ENCODE measurements at regions not wholly inside any gene's neighbourhood (a gene's known extent, or its start where the extent isn't known, plus 50 kb on each side); places are given as distances from the start of the nearest gene placed in this dataset.
"Not testable (repeated sequence)": the region's sequence is repeated elsewhere in the genome, so short reads cannot be mapped to it uniquely, and the experiment has no call there.

GRCh38 chr2:58432491-58433170 lies 191.5 kb upstream of the FANCL start:
- no peak for DNase-seq

GRCh38 chr2:58429014-58429875 lies 188.1 kb upstream of the FANCL start:
- no peak for DNase-seq

- DNase-seq = no peak
These were observed 187.2 kb upstream of the FANCL start for GRCh38 chr2:58428096-58429013.

DNA sequence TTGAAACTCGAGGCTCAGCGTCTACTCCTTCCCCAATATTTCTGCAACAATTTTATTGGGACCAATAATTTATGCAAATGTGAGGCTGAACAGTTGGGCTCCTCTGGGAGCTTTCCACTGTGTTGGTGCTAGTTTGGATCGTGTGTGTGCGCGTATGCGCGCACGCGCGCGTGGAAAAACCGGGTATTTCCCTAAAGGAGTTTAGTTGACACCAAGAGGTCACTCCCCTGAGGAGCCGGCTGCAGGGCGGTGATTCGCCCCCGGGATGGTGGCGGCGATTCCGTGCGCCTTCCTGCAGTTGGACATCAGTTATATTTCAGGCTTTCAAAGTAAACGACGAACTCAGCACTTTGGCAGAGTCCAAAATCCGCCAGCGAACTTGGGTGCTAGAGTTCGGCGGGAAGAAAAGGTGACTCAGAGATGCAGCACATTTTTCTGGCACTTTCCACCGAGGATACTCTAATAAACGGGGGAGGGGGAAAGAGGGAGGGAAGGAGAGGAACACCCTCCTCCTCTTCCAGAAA lies 186.5 kb upstream of the FANCL start:
- no peak for DNase-seq

DNA sequence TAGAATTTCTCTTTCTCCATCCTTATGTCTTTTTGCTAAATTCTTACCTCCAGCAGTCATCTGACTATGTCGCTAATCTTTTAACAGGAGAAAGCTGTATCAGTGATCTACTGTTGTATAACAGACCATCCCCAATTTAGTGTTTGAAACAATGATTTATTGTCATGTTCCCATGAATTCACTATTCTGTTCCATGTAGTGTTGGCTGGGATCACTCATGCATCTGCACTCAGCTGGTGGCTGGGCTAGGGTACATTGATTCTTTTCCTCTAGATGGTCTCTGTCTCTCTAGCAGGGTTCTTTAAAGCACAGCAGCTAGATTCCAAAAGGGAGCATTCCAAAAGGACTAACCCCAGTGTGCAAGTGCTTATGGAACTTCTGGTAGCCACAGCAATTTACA lies 184.2 kb upstream of the FANCL start:
- no peak for DNase-seq

- no peak for DNase-seq
These were observed 178.9 kb upstream of the FANCL start for GRCh38 chr2:58419983-58420382.

- DNase-seq = no peak
These were observed 175.6 kb upstream of the FANCL start for GRCh38 chr2:58416696-58417095.

DNA sequence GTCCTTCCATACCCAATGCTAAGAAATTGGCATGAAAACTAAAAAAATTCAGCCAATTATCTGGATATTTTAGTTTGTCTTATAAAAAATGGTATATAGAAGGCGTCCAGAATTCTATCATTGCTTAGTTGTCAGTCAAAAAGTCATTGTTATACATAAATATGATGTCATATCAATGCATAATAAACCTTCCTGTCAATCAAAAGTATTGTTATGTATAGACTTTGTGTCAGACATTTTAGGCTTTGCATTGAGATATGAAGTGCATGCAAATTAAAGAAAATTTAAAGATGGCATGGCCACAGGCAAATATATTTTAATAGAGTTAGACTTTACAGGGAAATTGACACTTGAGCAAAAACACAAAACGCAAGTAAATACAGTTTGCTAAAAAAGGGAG lies 173.4 kb upstream of the FANCL start:
- DNase-seq = no peak

DNA sequence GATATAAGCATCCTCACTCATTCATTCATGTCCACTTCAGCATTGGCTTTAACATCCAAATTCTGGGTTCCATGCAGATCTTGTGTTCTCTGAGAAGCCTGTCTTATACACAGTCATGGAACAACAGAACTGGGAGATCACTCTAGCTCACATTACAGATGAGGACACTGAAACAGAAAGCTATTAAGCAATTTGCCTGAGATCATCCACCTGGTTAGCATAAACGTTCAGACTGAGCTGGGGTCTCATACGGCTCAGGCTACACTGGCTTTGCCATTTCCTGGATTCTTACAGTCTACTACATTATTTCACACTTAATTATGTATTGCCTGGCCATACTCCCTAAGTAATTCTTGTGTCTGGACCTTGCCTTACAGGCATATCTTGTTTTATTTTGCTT lies 169.4 kb upstream of the FANCL start:
- no peak for DNase-seq

DNA sequence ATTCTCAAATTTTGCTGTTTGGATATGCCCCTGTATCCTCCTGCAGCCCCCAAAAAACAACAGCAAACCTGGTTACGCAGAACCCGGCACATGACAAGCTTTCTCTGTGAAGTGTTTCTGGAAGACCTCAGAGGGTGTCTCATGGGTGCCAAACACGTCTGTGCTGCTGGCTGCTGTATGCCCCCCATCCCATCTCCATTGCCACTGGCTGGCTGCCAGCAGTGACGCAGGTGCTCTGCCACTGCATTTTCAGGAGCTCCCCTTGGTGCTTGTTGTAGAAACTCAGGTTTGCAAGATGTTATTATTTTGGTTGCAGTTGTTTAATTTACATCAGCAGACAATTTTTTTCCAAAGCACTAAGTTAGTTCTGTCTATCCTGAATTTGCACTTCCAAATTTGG lies 166.4 kb upstream of the FANCL start:
- no peak for DNase-seq

- DNase-seq = no peak
These were observed 164.2 kb upstream of the FANCL start for GRCh38 chr2:58405341-58405740.

DNA sequence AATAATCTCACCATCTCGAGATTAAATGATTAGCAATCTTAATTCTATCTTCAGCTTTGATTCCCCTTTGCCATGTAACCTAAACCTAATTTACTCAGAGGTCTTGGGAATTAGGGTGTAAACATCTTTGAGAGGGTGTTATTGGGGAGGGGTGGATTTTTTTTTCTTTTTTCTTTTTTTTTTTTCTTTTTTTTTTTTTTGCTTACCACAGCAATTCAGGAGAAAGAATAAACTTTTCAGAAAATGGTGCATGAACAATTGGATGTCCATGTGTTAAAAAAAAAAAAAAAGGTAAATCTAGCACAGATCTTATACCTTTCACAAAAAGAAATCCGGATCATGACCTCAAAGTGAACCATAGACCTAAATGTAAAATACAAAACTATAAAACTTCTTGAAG lies 160.8 kb upstream of the FANCL start:
- no peak for DNase-seq

GRCh38 chr2:58398406-58398805 lies 157.3 kb upstream of the FANCL start:
- DNase-seq = no peak

DNA sequence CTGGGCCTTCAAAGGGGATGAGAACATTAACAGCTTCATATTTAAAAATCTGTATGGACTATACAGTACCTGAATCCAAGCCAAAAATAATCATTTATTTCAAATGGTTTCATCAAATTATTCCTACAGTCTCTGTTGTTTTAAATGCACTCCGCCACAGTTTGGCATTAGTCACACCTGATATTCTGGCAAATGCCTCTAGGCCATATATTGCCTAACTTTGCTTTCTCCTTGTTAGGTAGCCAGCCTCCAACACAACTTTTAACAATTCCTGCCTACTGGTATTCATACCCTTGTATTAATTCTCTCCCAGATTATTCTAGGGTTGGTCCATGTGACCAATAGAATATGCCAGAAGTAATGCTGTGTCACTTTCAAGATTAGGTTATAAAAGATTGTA lies 146.6 kb upstream of the FANCL start:
- DNase-seq = no peak

- not testable (repeated sequence) for DNase-seq
These were observed 145.8 kb upstream of the FANCL start for GRCh38 chr2:58386904-58387303.

DNA sequence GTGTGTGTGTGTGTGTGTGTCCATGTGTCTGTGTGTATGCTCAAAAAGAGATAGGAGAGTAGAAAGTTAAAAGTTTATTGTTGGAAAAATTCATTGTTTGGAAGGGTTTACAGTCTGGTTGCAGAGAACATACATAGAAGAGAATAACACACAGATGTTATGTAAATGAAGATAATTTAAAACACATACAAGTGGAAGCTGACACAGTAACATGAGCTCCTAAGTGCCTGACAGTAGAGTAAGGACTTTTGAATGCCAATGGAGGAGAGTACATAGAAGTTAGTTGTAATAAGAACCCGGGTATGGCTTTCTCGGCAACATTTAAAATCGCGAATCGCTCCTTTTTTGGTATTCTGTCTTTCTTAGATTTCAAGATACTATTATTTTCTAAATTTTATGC lies 137.0 kb upstream of the FANCL start:
- no peak for DNase-seq

DNA sequence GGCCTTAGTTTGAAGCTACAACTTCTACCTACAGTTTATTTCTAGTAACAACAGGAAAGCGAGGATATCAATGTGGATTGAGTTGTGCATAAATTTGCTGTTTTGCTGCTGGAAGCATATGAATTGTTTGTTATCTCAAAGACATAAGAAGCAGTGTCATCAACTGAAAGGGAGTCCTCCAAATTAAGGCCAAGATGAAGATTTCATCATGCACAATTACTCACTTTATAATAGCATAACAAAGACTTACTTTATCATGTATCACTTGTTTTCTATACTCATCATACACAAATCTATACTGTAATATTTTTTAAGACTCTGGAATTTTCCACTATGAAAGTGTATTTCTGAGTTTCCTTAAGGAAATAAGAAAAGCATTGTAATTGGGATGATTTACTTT lies 136.1 kb upstream of the FANCL start:
- DNase-seq = no peak

GRCh38 chr2:58376592-58376991 lies 135.5 kb upstream of the FANCL start:
- no peak for DNase-seq

- DNase-seq = no peak
These were observed 128.5 kb upstream of the FANCL start for GRCh38 chr2:58369594-58369993.

DNA sequence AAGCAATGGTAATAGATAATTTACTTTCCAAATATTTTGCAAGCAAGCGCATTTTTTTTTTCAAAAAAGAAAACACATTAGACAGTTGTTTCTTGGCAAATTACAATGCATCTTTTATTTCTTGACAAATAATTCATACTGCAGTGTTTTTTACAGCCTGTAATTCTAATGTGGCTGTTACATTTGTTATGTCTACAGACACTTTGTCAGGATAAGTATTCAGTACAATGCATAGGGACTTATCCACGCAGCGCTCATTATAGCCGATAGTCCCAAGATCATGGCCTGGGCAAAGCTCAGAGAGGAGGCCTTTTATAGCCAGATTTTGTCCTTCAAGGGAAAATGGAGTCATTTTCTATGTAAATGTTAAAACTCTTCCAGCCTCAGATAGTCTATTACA lies 123.0 kb upstream of the FANCL start:
- no peak for DNase-seq

GRCh38 chr2:58358026-58358425 lies 116.9 kb upstream of the FANCL start:
- no peak for DNase-seq

GRCh38 chr2:58357521-58357920 lies 116.4 kb upstream of the FANCL start:
- no peak for DNase-seq

DNA sequence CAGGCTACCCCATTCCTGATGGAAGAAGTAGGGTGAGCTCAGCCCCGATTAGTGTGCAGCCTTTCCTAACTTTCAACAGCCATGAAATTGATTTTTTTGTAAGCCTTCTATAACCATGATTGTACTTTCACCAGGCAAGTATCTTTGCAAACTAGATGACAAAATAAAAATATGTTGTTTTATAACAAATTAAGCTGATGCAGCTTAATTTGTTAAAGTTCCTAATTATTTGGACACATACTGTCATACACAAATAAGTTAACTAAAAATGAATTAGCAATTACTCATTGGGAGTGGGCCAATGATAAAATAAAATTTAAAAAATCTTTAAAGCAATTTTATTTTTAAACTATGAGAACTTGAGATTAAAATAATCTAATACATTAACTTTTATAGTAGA lies 113.1 kb upstream of the FANCL start:
- no peak for DNase-seq

Measured in CD4-positive, alpha-beta T cell treated with Interleukin-17A for 4 hours (primary cell).